HepG2 (cell line): ENCODE measurements at regions not wholly inside any gene's neighbourhood (a gene's known extent, or its start where the extent isn't known, plus 50 kb on each side); places are given as distances from the start of the nearest gene placed in this dataset.

Experiments used
- ATAC-seq: fragments of 200-7000 bp; cut with Tn5 transposase; 3 replicates; pipeline ENCODE4 v1.9.1; 2020; ENCODE audit warnings: mild to moderate bottlenecking, moderate library complexity
- BruUV-seq: library from RNA; stranded (reverse); fragments of 400-500 nt; replicated peaks from 2 replicates; lab custom pipeline; 2021; lab: Mats Ljungman, UMichigan
- CTCF ChIA-PET: fragments of 300-600 bp; formaldehyde crosslinking; extraction: SDS; loops from one replicate; lab custom pipeline; 2021; ENCODE audit warnings: low total read pairs, inconsistent platforms, low intra/inter-chr PET ratio; lab: Yijun Ruan, JAX
- POLR2A ChIA-PET: fragments of 350-600 bp; sonication (Branson Sonifier 250); formaldehyde crosslinking; loops from one replicate; lab custom pipeline; 2020; ENCODE audit warnings: antibody characterized with exemption, inconsistent platforms; lab: Yijun Ruan, JAX
- DNase-seq: peaks from one replicate; pipeline ENCODE4 v3.0.0-alpha.2; 2015; ENCODE audit warnings: low spot score
- FAIRE-seq: peaks from 3 replicates; lab custom pipeline; 2011; peaks lifted over from hg19 to GRCh38; lab: Jason Lieb, UNC
- H2AFZ ChIP-seq: one replicate; pipeline ENCODE4 v1.6.1; 2011; ENCODE audit warnings: low read length, inconsistent platforms
- H3K27ac ChIP-seq: fragments of 300-600 bp; 3 replicates; pipeline ENCODE4 v1.8.0; 2011; ENCODE audit warnings: mixed run types, mild to moderate bottlenecking, mixed read lengths, low read length, inconsistent platforms; ENCODE audit not compliant: insufficient read depth; ENCODE audit errors: extremely low read length
- H3K27me3 ChIP-seq, 2 experiments: fragments of 200-600 bp in 1 of 2; 2 replicates in 1 of 2; 3 replicates in 1 of 2; pipeline versions ENCODE4 v1.6.0 to v1.8.0; 2011; ENCODE audit warnings: low read length in 2 of 2, mild to moderate bottlenecking in 2 of 2, moderate library complexity in 2 of 2, inconsistent platforms in 1 of 2; ENCODE audit not compliant: insufficient read depth in 2 of 2, control insufficient read depth in 1 of 2
- H3K36me3 ChIP-seq, 2 experiments: fragments of 200-600 bp in 1 of 2; replicated peaks in 1 of 2; 2 replicates in 1 of 2; 3 replicates in 1 of 2; pipeline versions ENCODE4 v1.5.1 to v1.8.0; 2011; ENCODE audit warnings: low read length in 2 of 2, inconsistent platforms in 1 of 2; ENCODE audit not compliant: insufficient read depth in 2 of 2, control insufficient read depth in 1 of 2
- H3K4me1 ChIP-seq: 2 replicates; pipeline ENCODE4 v1.5.1; 2012; ENCODE audit warnings: low read length, inconsistent platforms; ENCODE audit not compliant: insufficient read depth
- H3K4me2 ChIP-seq: 2 replicates; pipeline ENCODE4 v1.6.0; 2011; ENCODE audit warnings: low read depth, low read length, inconsistent platforms
- H3K4me3 ChIP-seq, 3 experiments: fragments of 200-600 bp in 1 of 3; sonication (generic), shearing (Covaris generic) in 1 of 3; replicated peaks in 1 of 3; 2 replicates each; pipeline ENCODE4 v1.5.1; 2011 to 2016; ENCODE audit warnings: low read length in 3 of 3, inconsistent platforms in 2 of 3, low read depth in 2 of 3, mild to moderate bottlenecking in 2 of 3, control low read depth in 1 of 3, mixed read lengths in 1 of 3; ENCODE audit not compliant: insufficient read depth in 1 of 3
- H3K79me2 ChIP-seq: one replicate; pipeline ENCODE4 v1.6.1; 2011; ENCODE audit warnings: low read length, inconsistent platforms; ENCODE audit not compliant: insufficient read depth
- H3K9ac ChIP-seq: 2 replicates; pipeline ENCODE4 v1.6.0; 2011; ENCODE audit warnings: mild to moderate bottlenecking, low read depth, low read length, inconsistent platforms; ENCODE audit not compliant: insufficient read depth
- H3K9me3 ChIP-seq: 2 replicates; pipeline ENCODE4 v1.5.1; 2012; ENCODE audit warnings: mild to moderate bottlenecking, low read length
- H4K20me1 ChIP-seq: 2 replicates; pipeline ENCODE4 v1.6.0; 2011; ENCODE audit warnings: inconsistent platforms, mild to moderate bottlenecking, low read length, moderate library complexity; ENCODE audit not compliant: insufficient read depth
- ATAD3A ChIP-seq: sonication (generic); formaldehyde crosslinking; IDR thresholded peaks from 2 replicates; pipeline ENCODE4 v1.4.0; 2020; ENCODE audit warnings: missing genetic modification reagents
- BORCS8-MEF2B ChIP-seq: sonication (generic); formaldehyde crosslinking; IDR thresholded peaks from 2 replicates; pipeline ENCODE4 v1.8.0; 2022; ENCODE audit warnings: mild to moderate bottlenecking, missing genetic modification reagents
- CCAR2 ChIP-seq: fragments of 200-400 bp; formaldehyde crosslinking; optimal IDR thresholded peaks from 2 replicates; pipeline ENCODE3; 2018; ENCODE audit warnings: low read depth, mild to moderate bottlenecking, low read length, moderate library complexity
- ETV6 ChIP-seq: sonication (generic); formaldehyde crosslinking; conservative IDR thresholded peaks from 2 replicates; pipeline ENCODE4 v1.4.0; 2020; ENCODE audit warnings: missing genetic modification reagents
- FOSL2 ChIP-seq: sonication (generic); formaldehyde crosslinking; IDR thresholded peaks from 2 replicates; pipeline ENCODE4 v1.4.0; 2020; ENCODE audit warnings: missing genetic modification reagents
- GABPB1 ChIP-seq: IDR thresholded peaks from 2 replicates; pipeline ENCODE4 v1.6.1; 2016; ENCODE audit warnings: mild to moderate bottlenecking, missing genetic modification reagents, moderate library complexity, missing compliant biosample characterization
- HNRNPL ChIP-seq: fragments of 200-400 bp; formaldehyde crosslinking; IDR thresholded peaks from 2 replicates; pipeline ENCODE4 v1.6.1; 2017; ENCODE audit warnings: mild to moderate bottlenecking, low read depth, low read length
- KLF13 ChIP-seq: sonication (generic); formaldehyde crosslinking; IDR thresholded peaks from 2 replicates; pipeline ENCODE4 v1.4.0; 2020; ENCODE audit warnings: mild to moderate bottlenecking, missing genetic modification reagents
- KMT2A ChIP-seq: sonication (generic); formaldehyde crosslinking; IDR thresholded peaks from 2 replicates; pipeline ENCODE4 v1.4.0; 2020; ENCODE audit warnings: missing genetic modification reagents
- MEIS1 ChIP-seq: sonication (generic); formaldehyde crosslinking; IDR thresholded peaks from 2 replicates; pipeline ENCODE4 v1.9.0; 2021; ENCODE audit warnings: mild to moderate bottlenecking, missing genetic modification reagents, moderate library complexity, borderline replicate concordance
- RFX1 ChIP-seq: fragments of 450-650 bp; IDR thresholded peaks from 2 replicates; pipeline ENCODE4 v1.6.1; 2017
- RNF2 ChIP-seq: fragments of 450-650 bp; conservative IDR thresholded peaks from 2 replicates; pipeline ENCODE4 v1.6.1; 2016; ENCODE audit warnings: low read depth
- SMARCE1 ChIP-seq: fragments of 450-650 bp; IDR thresholded peaks from 2 replicates; pipeline ENCODE4 v1.6.1; 2017; ENCODE audit warnings: borderline replicate concordance
- SP2 ChIP-seq: sonication (generic); formaldehyde crosslinking; IDR thresholded peaks from 2 replicates; pipeline ENCODE4 v1.5.1; 2020; ENCODE audit warnings: mild to moderate bottlenecking, missing genetic modification reagents
- U2AF1 ChIP-seq: fragments of 200-400 bp; formaldehyde crosslinking; optimal IDR thresholded peaks from 2 replicates; pipeline ENCODE3; 2017; ENCODE audit warnings: mild to moderate bottlenecking, low read depth, low read length
- ZNF546 ChIP-seq: sonication (generic); formaldehyde crosslinking; conservative IDR thresholded peaks from 2 replicates; pipeline ENCODE4 v1.8.1; 2023; ENCODE audit warnings: mild to moderate bottlenecking, missing genetic modification reagents
- ZNF577 ChIP-seq: sonication (generic); formaldehyde crosslinking; IDR thresholded peaks from 2 replicates; pipeline ENCODE4 v1.4.0; 2020; ENCODE audit warnings: mild to moderate bottlenecking, low read depth, missing genetic modification reagents, borderline replicate concordance
- WGBS: methylation state at CpG from one replicate; pipeline ENCODE4 v1.1.6; 2017; ENCODE audit warnings: low lambda C conversion rate; 5-methylcytosine and 5-hydroxymethylcytosine counted together
- in situ Hi-C: cut with HindIII; loops from 2 replicates; pipeline ENCODE4 v1.10.0; 2017; ENCODE audit warnings: low pct_unique_long_range_greater_than_20kb; ENCODE audit not compliant: extremely low pct_ligation_motif_present
- intact Hi-C: fragments of 100-400 bp; cut with micrococcal nuclease; formaldehyde crosslinking; loops from one replicate; pipeline ENCODE4 v1.10.0; 2022; ENCODE audit not compliant: unreplicated experiment
- TF ChIP-seq, protein P1 (sequence below): sonication (generic); formaldehyde crosslinking; IDR thresholded peaks from 2 replicates; pipeline ENCODE4 v1.5.1; 2020; ENCODE audit warnings: missing genetic modification reagents, mild to moderate bottlenecking, borderline replicate concordance
- TF ChIP-seq, protein P2 (sequence below): sonication (generic); formaldehyde crosslinking; IDR thresholded peaks from 2 replicates; pipeline ENCODE4 v1.5.0; 2020; ENCODE audit warnings: mild to moderate bottlenecking, missing genetic modification reagents
- TF ChIP-seq, protein P3 (sequence below): sonication (generic); formaldehyde crosslinking; IDR thresholded peaks from 2 replicates; pipeline ENCODE4 v1.8.0; 2022; ENCODE audit warnings: missing genetic modification reagents, low read depth, mild to moderate bottlenecking, borderline replicate concordance

DNA sequence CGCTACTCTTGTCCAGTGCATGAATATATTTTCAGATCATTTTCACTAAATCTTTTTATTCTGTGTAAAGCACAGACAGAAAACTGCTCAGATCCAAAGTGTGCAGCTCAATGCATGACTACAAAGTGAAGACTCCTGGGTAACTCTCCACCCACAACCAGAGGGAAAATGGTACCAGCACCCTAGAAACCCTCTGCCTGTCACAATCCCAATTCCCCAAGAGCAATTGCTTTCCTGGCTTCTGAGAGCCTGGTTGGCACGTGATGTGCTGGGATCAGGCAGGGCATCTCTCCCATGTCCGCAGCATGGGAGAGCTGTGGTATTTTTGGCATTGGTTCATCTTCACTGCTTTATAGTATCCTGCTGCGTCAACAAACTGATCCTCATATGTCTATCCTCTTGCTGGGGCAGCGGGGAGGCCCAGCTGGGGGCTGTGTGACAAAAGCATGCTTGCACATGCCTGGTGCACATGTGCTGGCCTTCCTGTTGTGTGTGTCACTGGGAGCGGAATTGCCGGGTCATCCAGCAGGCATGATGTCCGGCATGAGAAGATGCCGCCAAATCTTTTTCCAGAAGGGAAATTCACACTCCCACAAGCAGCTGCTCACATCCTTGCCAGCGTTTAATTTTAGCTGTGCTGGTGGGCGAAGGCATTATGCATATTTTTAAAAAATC, 278.9 kb upstream of the FOXF1 start:
- intact Hi-C loops (no loop called here), in situ Hi-C loops (no loop called here)
- no peak overlapping the region for H3K4me2 ChIP-seq
- peaks cover 4 to 10% of the 10 kb centered on the region in 2 experiments; a peak in 3 of 5 replicates for H3K27me3 ChIP-seq
- no peaks in the 10 kb centered on the region for H3K9me3 ChIP-seq
- no TSS peak for BruUV-seq
- H3K4me1 ChIP-seq: no peaks in the 10 kb centered on the region
- ATAC-seq: no peak
- CTCF ChIA-PET: no interaction called here
- H3K79me2 ChIP-seq: no peaks in the 10 kb centered on the region
- no peak for TF ChIP-seq SP2
- no peak for TF ChIP-seq FOSL2
- TF ChIP-seq RNF2: no peak
- no peak for TF ChIP-seq RFX1
- TF ChIP-seq, protein P1, sequence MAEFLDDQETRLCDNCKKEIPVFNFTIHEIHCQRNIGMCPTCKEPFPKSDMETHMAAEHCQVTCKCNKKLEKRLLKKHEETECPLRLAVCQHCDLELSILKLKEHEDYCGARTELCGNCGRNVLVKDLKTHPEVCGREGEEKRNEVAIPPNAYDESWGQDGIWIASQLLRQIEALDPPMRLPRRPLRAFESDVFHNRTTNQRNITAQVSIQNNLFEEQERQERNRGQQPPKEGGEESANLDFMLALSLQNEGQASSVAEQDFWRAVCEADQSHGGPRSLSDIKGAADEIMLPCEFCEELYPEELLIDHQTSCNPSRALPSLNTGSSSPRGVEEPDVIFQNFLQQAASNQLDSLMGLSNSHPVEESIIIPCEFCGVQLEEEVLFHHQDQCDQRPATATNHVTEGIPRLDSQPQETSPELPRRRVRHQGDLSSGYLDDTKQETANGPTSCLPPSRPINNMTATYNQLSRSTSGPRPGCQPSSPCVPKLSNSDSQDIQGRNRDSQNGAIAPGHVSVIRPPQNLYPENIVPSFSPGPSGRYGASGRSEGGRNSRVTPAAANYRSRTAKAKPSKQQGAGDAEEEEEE (CRISPR knock-in tag): no peak
- no peak for TF ChIP-seq HNRNPL
- TF ChIP-seq ZNF577 (CRISPR knock-in tag): no peak
- TF ChIP-seq ETV6 (CRISPR knock-in tag): no peak
- no peak for TF ChIP-seq BORCS8-MEF2B (CRISPR knock-in tag)
- no peak for TF ChIP-seq KLF13 (CRISPR knock-in tag)
- no peak for TF ChIP-seq GABPB1 (CRISPR knock-in tag)
- no peak for TF ChIP-seq KMT2A (CRISPR knock-in tag)
- no peak for TF ChIP-seq ATAD3A (CRISPR knock-in tag)
- TF ChIP-seq, protein P2, sequence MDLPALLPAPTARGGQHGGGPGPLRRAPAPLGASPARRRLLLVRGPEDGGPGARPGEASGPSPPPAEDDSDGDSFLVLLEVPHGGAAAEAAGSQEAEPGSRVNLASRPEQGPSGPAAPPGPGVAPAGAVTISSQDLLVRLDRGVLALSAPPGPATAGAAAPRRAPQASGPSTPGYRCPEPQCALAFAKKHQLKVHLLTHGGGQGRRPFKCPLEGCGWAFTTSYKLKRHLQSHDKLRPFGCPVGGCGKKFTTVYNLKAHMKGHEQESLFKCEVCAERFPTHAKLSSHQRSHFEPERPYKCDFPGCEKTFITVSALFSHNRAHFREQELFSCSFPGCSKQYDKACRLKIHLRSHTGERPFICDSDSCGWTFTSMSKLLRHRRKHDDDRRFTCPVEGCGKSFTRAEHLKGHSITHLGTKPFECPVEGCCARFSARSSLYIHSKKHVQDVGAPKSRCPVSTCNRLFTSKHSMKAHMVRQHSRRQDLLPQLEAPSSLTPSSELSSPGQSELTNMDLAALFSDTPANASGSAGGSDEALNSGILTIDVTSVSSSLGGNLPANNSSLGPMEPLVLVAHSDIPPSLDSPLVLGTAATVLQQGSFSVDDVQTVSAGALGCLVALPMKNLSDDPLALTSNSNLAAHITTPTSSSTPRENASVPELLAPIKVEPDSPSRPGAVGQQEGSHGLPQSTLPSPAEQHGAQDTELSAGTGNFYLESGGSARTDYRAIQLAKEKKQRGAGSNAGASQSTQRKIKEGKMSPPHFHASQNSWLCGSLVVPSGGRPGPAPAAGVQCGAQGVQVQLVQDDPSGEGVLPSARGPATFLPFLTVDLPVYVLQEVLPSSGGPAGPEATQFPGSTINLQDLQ: no peak
- TF ChIP-seq, protein P3, sequence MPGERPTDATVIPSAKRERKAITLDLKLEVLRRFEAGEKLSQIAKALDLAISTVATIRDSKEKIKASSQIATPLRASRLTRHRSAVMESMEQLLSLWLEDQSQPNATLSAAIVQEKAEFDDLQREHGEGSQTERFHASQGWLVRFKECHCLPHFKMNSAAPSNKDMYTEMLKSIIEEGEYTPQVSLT: no peak
- TF ChIP-seq SMARCE1: no peak
- no peak for TF ChIP-seq MEIS1 (CRISPR knock-in tag)
- TF ChIP-seq CCAR2: no peak
- no peak for TF ChIP-seq U2AF1
- TF ChIP-seq ZNF546 (CRISPR knock-in tag): no peak
- H3K9ac ChIP-seq: no peak overlapping the region
- no peak for DNase-seq
- POLR2A ChIA-PET: no interaction called here
- no peak overlapping the region for H3K4me3 ChIP-seq
- H2AFZ ChIP-seq: no peak overlapping the region
- no peaks in the 10 kb centered on the region for H4K20me1 ChIP-seq
- no peak for FAIRE-seq
- H3K27ac ChIP-seq: no peak overlapping the region
- WGBS: 35% methylated on average over 11 of the region's 11 CpGs
- H3K36me3 ChIP-seq: no peaks in the 10 kb centered on the region
